Retina (tissue), 1 donor: ENCODE measurements at regions not wholly inside any gene's neighbourhood (a gene's known extent, or its start where the extent isn't known, plus 50 kb on each side); places are given as distances from the start of the nearest gene placed in this dataset.
"Not testable (repeated sequence)": the region's sequence is repeated elsewhere in the genome, so short reads cannot be mapped to it uniquely, and the experiment has no call there.

Experiments
- DNase-seq: peaks from one replicate; pipeline ENCODE4 v3.0.0-alpha.2; 2016

- DNase-seq, result no peak
These were observed 1578.3 kb downstream of the OLFM4 start for GRCh38 chr13:54606944-54607343.

GRCh38 chr13:54607421-54607820, 1578.8 kb downstream of the OLFM4 start:
- no peak for DNase-seq

- DNase-seq, result no peak
These were observed 1582.8 kb downstream of the OLFM4 start for GRCh38 chr13:54611390-54611789.

- DNase-seq, result peak; percentile 47
These were observed 1586.1 kb downstream of the OLFM4 start for GRCh38 chr13:54614726-54615125.

GRCh38 chr13:54626504-54626903, 1597.9 kb downstream of the OLFM4 start:
- DNase-seq, result not testable (repeated sequence)

DNA sequence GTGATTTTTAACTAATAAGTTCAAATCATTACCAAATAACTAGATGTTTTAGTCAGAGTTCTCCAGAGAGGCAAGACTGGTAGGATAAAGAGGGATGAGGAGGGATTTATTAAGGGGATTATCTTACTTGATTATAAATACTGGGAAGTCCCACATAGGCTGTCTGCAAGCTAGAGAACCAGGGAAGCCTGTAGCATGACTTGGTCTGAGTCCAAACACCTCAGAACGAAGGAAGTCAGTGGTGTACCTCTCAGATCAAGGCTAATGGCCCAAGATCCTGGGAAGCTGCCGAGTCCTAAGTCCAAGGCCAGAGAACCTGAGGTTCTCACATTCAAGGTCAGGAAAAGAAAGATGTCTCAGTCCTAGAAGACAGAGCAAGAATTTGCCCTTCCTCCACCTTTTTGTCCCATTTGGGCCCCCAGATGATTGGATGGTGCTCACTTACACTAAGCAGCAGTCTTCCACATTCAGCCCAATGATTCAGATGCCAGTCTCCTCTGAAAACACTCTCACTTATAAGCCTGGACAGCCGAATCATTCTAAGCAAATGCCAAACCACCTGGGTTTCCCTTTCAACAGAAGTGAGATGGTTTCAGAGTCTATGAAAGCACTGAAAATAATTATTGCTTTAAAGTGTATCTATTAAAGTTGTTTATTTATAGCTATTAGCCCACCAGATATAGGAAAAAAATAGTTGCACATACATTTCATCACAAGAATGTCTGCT, 1599.2 kb downstream of the OLFM4 start:
- DNase-seq, result no peak

GRCh38 chr13:54628383-54628782, 1599.8 kb downstream of the OLFM4 start:
- DNase-seq, result no peak

- DNase-seq, result no peak
These were observed 1604.8 kb downstream of the OLFM4 start for GRCh38 chr13:54633456-54633855.

GRCh38 chr13:54636231-54636630, 1607.6 kb downstream of the OLFM4 start:
- DNase-seq, result no peak

- DNase-seq, result no peak
These were observed 1608.8 kb downstream of the OLFM4 start for GRCh38 chr13:54637366-54637765.

GRCh38 chr13:54640719-54641118, 1612.1 kb downstream of the OLFM4 start:
- no peak for DNase-seq

GRCh38 chr13:54643863-54644262, 1615.2 kb downstream of the OLFM4 start:
- DNase-seq, result no peak

DNA sequence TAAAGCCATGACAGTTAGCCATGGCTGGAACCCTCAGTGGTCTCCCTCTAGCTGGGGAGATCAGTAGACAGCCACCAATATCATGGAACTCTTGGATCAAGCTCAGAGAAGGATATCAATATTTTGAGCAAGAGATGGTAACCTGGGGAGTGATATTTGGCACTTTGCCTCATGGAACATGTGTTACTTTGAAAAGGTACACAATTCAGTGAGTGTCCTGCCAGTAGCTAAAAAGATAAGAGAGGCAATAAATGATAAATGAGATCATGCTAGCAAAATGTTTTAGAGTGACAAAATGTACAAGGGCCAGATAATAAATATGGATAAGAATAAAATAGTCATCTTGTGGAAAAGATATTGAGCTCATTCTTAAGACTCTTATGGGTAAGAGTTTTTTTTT, 1618.7 kb downstream of the OLFM4 start:
- DNase-seq, result no peak

GRCh38 chr13:54657588-54657987, 1629.0 kb downstream of the OLFM4 start:
- no peak for DNase-seq

DNA sequence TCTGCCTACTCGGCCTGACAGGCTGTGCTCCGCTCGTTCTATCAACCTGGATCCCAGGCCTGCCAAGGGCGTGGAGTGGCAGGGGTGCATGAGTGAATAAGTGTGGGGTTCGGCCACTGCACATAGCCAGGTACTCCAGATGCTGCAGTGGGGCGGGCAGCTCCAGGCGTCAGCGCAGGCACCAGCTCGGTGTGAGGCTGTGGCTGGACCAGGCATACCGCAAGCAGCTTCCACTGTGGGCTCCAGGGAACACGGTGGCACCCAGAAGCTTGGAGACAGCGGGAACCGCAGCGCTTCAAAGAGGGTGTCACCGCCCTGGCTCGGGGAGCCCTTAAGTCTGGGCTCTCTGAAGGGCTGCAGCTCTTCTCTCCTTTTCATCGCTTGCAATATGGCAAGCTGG, 1630.2 kb downstream of the OLFM4 start:
- DNase-seq, result no peak

GRCh38 chr13:54660277-54660676, 1631.7 kb downstream of the OLFM4 start:
- DNase-seq, result no peak

- DNase-seq, result no peak
These were observed 1648.0 kb downstream of the OLFM4 start for GRCh38 chr13:54676526-54677113.

- no peak for DNase-seq
These were observed 1653.6 kb downstream of the OLFM4 start for GRCh38 chr13:54682184-54682583.

DNA sequence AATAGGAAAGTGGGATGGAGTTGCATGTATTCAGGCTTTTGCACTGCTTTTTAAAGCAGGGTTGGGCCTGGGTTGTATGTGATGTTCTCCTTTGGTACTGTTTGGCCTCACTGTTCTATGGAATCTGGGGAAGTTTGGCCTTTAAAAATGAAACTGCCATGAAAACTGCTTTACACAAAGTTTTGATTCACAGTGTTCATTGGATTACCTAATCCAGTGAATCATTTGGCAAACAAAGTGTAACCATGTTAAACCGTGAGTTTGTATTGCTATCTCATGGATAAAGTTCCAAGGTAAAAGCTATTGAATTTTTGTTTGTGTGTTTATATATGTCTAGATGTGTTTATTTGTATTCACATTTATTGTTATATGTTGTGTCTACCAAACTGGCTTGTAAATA, 1658.6 kb downstream of the OLFM4 start:
- no peak for DNase-seq

- DNase-seq, result no peak
These were observed 1671.2 kb downstream of the OLFM4 start for GRCh38 chr13:54699831-54700230.

- no peak for DNase-seq
These were observed 1677.1 kb downstream of the OLFM4 start for GRCh38 chr13:54705738-54706137.

DNA sequence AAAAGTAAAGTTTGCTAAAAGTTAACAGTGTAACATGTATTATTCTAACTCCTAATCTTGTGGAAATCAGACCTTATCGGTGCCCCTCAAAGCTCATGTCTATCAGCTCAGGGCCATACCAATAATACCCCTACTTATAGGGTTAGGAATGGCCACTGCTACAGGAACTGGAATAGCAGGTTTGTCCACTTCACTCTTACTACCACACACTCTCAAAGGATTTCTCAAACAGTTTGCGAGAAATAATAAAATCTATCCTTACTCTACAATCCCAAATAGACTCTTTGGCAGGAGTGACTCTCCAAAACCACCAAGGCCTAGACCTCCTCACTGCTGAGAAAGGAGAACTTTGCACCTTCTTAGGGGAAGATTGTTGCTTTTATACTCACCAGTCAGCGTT, 1677.7 kb downstream of the OLFM4 start:
- no peak for DNase-seq

GRCh38 chr13:54709546-54709945, 1680.9 kb downstream of the OLFM4 start:
- no peak for DNase-seq

GRCh38 chr13:54733639-54734038, 1705.0 kb downstream of the OLFM4 start:
- no peak for DNase-seq

GRCh38 chr13:54737211-54737610, 1708.6 kb downstream of the OLFM4 start:
- not testable (repeated sequence) for DNase-seq
